Ovary (tissue), 7 donors: ENCODE measurements at regions not wholly inside any gene's neighbourhood (a gene's known extent, or its start where the extent isn't known, plus 50 kb on each side); places are given as distances from the start of the nearest gene placed in this dataset.

Source experiments
- DNase-seq, 5 donors: peaks; one replicate each; pipeline ENCODE4 v3.0.0-alpha.2; 2019 to 2020
- H3K27ac ChIP-seq, 2 donors: fragments of 200-600 bp; one replicate each; pipeline versions ENCODE4 v1.5.1 to v1.8.0; 2019 to 2022
- H3K27me3 ChIP-seq: fragments of 200-600 bp; one replicate; pipeline ENCODE4 v1.8.0; 2022
- H3K36me3 ChIP-seq: fragments of 200-600 bp; sonication (generic); one replicate; pipeline ENCODE4 v1.5.1; 2019
- H3K4me1 ChIP-seq: one replicate; pipeline ENCODE4 v1.8.1; 2013; ENCODE audit warnings: mild to moderate bottlenecking, moderate library complexity; ENCODE audit not compliant: insufficient read depth
- H3K4me3 ChIP-seq: fragments of 200-600 bp; sonication (generic); one replicate; pipeline ENCODE4 v1.5.1; 2017
- H3K9me3 ChIP-seq, 2 donors: fragments of 200-600 bp in 1 of 2; sonication (generic) in 1 of 2; one replicate each; pipeline versions ENCODE4 v1.5.1 to v1.8.1; 2013 to 2019; ENCODE audit warnings: mild to moderate bottlenecking in 1 of 2, moderate library complexity in 1 of 2
- CTCF ChIP-seq, 3 donors: fragments of 450-650 bp in 2 of 3; fragments of 200-600 bp in 1 of 3; IDR thresholded peaks; one replicate each; pipeline versions ENCODE4 v1.5.1 to v1.8.0; 2016 to 2022; ENCODE audit warnings: antibody characterized with exemption in 3 of 3, mild to moderate bottlenecking in 1 of 3
- EP300 ChIP-seq: sonication (generic); formaldehyde crosslinking; IDR thresholded peaks from one replicate; pipeline ENCODE4 v1.6.1; 2017; ENCODE audit warnings: antibody characterized with exemption
- POLR2A ChIP-seq: fragments of 450-650 bp; IDR thresholded peaks from one replicate; pipeline ENCODE4 v1.6.1; 2017; ENCODE audit warnings: antibody characterized with exemption, mild to moderate bottlenecking, moderate library complexity
- WGBS, 3 donors: extraction: QIAGEN DNeasy Blood & Tissue Kit in 1 of 3; methylation state at CpG; one replicate each; pipeline versions ENCODE4 v1.1.5 to v1.1.7; 2013 to 2017; 5-methylcytosine and 5-hydroxymethylcytosine counted together
- intact Hi-C, 4 donors: fragments of 100-400 bp; cut with DNase I; formaldehyde crosslinking; loops; one replicate each; pipeline versions ENCODE4 v1.11.0 to v1.15.1; 2022 to 2023
- donor health status: DM: no; HTN: no; CAD: no; lungs with moderate emphysema.
- donor health status: DM: no; HTN: no; CAD: no.
- donor health status: Bipolar disorder and iron deficiency.
- donor health status: DM: no; HTN: no; CAD: no.
- donor health status: DM: yes; HTN: yes; CAD: no.

DNA sequence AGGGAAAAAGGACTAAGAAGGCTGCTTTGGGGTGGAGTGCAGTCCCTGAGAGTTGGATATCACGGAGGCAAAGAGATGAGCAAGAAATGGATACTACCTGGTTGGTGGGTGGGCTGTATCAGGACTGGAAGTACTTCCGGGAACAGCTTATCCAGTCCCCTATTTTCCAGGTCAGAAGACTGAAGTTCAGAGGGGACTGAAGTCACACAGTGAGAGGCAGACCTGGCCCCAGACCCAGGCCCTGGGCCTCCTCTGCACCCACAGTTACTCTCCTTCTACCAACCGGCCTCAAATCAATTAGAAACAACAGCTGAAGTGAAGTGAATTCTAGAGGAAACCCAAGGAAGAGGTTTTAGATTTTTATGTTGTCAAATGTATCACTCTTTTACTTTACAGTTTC lies 93.6 kb upstream of the ALDH1B1 start:
- H3K4me1 ChIP-seq, result peaks cover 1% of the 10 kb centered on the region
- H3K9me3 ChIP-seq, result no peaks in the 10 kb centered on the region
- WGBS, 3 donors, result 77 to 92% (median 91%) methylated on average over 3 of the region's 3 CpGs
- H3K27ac ChIP-seq, result no peak overlapping the region
- H3K36me3 ChIP-seq, result no peaks in the 10 kb centered on the region
- H3K27me3 ChIP-seq, result no peaks in the 10 kb centered on the region
- no peak for DNase-seq
- no peak for TF ChIP-seq CTCF (IDR thresholded peaks at IDR 0.05)
- TF ChIP-seq EP300, result no peak
- intact Hi-C loops, result no loop called here
- H3K4me3 ChIP-seq, result no peak overlapping the region

DNA sequence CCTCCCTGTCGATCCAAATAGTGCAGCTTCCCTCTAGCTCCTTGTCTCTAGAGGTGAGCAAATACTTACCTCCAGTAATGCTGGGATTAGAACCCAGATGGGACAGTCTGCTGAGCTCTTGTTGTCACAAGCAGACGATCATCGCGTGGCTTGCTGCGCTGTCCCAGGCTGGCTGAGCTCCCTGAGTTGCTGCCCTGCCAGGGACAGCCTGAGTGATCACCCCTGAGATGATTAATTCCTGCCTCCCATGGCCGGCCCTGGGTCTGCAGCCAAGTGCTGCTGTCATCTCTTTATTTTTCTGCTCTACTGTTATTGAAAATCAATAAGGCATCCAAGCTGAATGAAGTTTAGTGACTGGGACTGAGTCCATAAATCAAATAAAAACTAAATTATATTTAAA lies 94.0 kb upstream of the ALDH1B1 start:
- Histone ChIP-seq H3K4me3 (no peak overlapping the region), H3K27me3 (no peaks in the 10 kb centered on the region), H3K27ac (no peak overlapping the region), H3K36me3 (no peaks in the 10 kb centered on the region), H3K4me1 (peaks cover 1% of the 10 kb centered on the region), H3K9me3 (no peaks in the 10 kb centered on the region)
- no peak for TF ChIP-seq CTCF (IDR thresholded peaks at IDR 0.05)
- no peak for TF ChIP-seq POLR2A
- no peak for TF ChIP-seq EP300
- intact Hi-C loops, result no loop called here
- WGBS, 3 donors, result 72 to 81% (median 77%) methylated on average over 6 of the region's 6 CpGs
- DNase-seq, result no peak

GRCh38 chr9:38296807-38297206 lies 95.7 kb upstream of the ALDH1B1 start:
- H3K9me3 ChIP-seq, result no peaks in the 10 kb centered on the region
- H3K27ac ChIP-seq, result no peak overlapping the region
- 73 to 81% (median 81%) methylated on average over 1 of the region's 1 CpG for WGBS, 3 donors
- no peak overlapping the region for H3K4me3 ChIP-seq
- TF ChIP-seq CTCF (IDR thresholded peaks at IDR 0.05) (no peak), EP300 (no peak), POLR2A (no peak)
- no peaks in the 10 kb centered on the region for H3K36me3 ChIP-seq
- no peak for DNase-seq
- peaks cover 1% of the 10 kb centered on the region for H3K4me1 ChIP-seq
- H3K27me3 ChIP-seq, result no peaks in the 10 kb centered on the region
- intact Hi-C loops, result no loop called here

- DNase-seq, result no peak
- Histone ChIP-seq H3K27ac (no peak overlapping the region), H3K4me1 (peaks cover 1% of the 10 kb centered on the region), H3K4me3 (no peak overlapping the region), H3K9me3 (no peaks in the 10 kb centered on the region), H3K36me3 (no peaks in the 10 kb centered on the region), H3K27me3 (no peaks in the 10 kb centered on the region)
- TF ChIP-seq POLR2A (no peak), CTCF (IDR thresholded peaks at IDR 0.05) (no peak), EP300 (no peak)
- 86 to 88% (median 88%) methylated on average over 3 of the region's 3 CpGs for WGBS, 3 donors
- intact Hi-C loops, result no loop called here
Measured at GRCh38 chr9:38295764-38296163, 96.7 kb upstream of the ALDH1B1 start.
